ENCODE measurements at regions not wholly inside any gene's neighbourhood (a gene's known extent, or its start where the extent isn't known, plus 50 kb on each side); places are given as distances from the start of the nearest gene placed in this dataset.
A peak's percentile ranks its signal among the peaks of the same experiment; 100 is the strongest.

DNA sequence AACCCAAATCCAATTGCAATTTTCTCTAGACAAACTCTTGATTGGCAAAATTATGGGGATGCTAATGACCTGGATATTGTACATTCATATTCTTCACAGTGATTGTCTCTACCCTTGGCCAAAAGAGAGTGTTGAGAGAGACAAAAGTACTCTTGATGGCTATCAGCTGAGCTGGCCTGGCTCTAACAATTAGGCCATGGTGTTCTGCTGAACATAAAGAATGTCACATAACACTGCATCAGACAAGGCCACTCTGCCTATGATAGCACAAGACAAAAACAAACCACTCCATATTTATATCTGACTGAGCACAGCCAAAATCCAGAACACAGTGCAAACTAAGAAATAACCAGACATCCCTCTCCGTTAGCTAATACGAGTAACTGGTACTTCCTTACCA is 101.7 kb downstream of the ADAMTS1 start:
- TF ChIP-seq, protein P1, sequence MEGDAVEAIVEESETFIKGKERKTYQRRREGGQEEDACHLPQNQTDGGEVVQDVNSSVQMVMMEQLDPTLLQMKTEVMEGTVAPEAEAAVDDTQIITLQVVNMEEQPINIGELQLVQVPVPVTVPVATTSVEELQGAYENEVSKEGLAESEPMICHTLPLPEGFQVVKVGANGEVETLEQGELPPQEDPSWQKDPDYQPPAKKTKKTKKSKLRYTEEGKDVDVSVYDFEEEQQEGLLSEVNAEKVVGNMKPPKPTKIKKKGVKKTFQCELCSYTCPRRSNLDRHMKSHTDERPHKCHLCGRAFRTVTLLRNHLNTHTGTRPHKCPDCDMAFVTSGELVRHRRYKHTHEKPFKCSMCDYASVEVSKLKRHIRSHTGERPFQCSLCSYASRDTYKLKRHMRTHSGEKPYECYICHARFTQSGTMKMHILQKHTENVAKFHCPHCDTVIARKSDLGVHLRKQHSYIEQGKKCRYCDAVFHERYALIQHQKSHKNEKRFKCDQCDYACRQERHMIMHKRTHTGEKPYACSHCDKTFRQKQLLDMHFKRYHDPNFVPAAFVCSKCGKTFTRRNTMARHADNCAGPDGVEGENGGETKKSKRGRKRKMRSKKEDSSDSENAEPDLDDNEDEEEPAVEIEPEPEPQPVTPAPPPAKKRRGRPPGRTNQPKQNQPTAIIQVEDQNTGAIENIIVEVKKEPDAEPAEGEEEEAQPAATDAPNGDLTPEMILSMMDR (conservative IDR thresholded peaks at IDR 0.05), result no peak
- no peak overlapping the region for H3K27ac ChIP-seq

- TF ChIP-seq, protein P1 (conservative IDR thresholded peaks at IDR 0.05), result no peak
- no peak overlapping the region for H3K27ac ChIP-seq
Observed at GRCh38 chr21:26739189-26739588, 106.0 kb downstream of the ADAMTS1 start.

DNA sequence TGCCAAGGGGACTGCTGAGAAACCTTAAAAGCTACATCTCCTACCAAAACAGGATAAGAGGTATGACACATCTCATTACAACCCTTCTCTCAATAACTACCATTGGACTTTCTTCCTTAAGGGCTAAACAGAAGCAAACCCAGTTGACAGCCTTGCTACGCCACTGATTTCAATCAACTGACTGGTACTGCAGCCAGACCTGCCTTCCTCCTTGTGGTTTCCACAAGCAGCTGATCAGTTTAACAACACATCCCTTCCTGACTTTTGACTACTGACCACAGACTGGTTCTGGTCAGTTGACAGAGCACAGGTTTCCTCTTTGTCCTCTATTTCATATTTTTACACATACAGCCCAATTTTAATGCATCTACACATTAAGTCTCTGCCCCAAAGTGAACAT is 108.8 kb downstream of the ADAMTS1 start:
- H3K27ac ChIP-seq, result no peak overlapping the region
- TF ChIP-seq, protein P1 (conservative IDR thresholded peaks at IDR 0.05), result no peak

DNA sequence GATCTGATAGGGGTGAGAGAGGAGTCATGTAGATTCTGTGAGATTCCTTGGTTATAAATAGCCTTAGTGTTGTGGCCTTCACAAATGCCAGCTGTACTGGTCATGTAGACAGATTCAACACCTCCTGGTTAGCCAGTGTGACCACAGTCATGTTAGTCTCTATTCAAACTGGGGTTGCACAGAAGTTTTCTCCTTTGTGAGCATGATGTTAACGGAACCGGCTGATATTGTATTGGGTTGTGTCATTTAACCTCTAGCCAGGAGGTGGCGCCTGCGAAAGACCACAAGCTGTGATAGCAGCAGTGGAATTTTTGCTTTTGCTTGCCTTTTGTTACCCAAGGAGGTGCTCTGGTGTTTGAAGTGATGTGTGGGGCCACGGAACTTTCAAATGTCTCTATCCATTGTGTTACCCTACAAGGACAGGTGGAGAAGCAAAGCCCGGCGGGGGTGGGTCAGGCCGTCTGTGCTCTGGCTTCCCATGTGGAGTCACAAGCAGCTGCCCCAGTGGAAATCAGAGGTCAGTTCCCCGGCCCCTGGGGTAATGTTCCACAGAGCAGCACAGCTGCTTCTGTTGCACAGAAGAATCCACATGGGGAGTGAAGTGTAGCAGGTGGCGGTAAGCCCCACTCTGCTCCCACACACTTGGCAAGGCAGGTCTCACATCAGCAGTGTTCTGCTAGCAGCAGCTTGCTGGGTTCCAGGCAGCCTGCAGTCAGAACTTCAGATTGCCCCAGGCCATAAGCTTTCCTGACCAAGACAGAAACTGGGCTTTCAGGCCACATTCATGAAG is 112.6 kb downstream of the ADAMTS1 start:
- no peak overlapping the region for H3K27ac ChIP-seq
- TF ChIP-seq, protein P1 (conservative IDR thresholded peaks at IDR 0.05), result peak; percentile 85

GRCh38 chr21:26719750-26720149 is 125.5 kb downstream of the ADAMTS1 start:
- TF ChIP-seq, protein P1 (conservative IDR thresholded peaks at IDR 0.05), result no peak
- no peak overlapping the region for H3K27ac ChIP-seq

DNA sequence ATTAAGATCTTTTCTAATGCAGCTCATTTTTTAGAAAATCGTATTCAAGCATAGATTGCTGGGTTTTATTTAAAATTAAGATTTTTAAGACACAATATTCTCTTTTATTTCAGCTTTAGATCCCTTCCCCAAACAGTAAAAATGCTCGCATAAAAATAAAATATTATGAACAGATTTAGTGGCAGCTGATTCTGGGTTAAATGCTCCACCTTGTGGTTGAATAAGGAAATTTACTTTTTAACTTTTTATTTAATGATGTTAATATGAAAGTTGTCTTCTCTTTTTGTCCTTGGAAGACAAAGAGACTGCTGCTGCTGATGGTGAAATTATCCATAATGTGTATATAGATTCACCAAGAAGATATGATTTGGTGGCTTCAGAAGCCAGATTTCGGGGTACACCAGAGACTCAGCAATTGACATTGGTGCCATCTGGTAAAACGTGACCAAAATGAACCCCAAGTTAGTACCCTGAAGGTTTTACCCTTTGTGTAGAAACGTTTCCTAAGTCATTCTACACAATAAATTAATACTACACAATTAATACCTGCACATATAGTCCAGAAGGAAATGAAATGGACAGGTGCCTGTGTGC is 128.0 kb downstream of the ADAMTS1 start:
- no peak overlapping the region for H3K27ac ChIP-seq
- TF ChIP-seq, protein P1 (conservative IDR thresholded peaks at IDR 0.05), result peak; percentile 91

DNA sequence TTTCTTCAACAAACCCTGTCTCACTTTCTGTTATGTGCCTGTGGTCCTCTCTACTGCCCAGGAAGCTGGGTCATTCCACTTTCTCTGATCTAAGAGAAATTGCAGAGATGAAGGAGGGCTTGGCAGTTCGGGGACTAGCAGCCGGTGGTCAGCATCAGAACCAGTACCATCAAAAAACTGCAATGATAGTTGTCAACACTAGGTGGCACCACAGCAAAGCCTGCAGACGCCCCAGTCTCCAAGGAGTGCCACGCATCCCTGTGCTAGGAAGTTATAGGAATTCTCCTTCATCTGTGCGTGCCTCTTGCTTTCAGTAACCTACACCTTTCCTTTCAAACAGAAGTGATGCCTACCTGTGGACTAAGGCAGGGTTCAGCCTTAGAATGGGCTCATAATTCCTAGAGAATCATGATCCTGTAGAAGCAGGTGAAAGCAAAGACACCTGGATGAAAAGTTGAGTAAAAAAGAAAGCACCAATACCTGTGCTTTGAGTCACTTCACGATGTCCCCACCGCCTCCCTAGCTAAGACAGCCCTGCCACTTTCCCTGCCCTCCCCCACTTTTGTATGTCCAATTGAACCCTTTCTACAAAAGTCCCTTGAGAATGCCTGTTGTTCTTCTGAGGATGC is 129.2 kb downstream of the ADAMTS1 start:
- TF ChIP-seq, protein P1 (conservative IDR thresholded peaks at IDR 0.05), result peak; percentile 98
- no peak overlapping the region for H3K27ac ChIP-seq

Data from VCaP (cell line).